ENCODE measurements at regions not wholly inside any gene's neighbourhood (a gene's known extent, or its start where the extent isn't known, plus 50 kb on each side); places are given as distances from the start of the nearest gene placed in this dataset.
"Not testable (repeated sequence)": the region's sequence is repeated elsewhere in the genome, so short reads cannot be mapped to it uniquely, and the experiment has no call there.

DNA sequence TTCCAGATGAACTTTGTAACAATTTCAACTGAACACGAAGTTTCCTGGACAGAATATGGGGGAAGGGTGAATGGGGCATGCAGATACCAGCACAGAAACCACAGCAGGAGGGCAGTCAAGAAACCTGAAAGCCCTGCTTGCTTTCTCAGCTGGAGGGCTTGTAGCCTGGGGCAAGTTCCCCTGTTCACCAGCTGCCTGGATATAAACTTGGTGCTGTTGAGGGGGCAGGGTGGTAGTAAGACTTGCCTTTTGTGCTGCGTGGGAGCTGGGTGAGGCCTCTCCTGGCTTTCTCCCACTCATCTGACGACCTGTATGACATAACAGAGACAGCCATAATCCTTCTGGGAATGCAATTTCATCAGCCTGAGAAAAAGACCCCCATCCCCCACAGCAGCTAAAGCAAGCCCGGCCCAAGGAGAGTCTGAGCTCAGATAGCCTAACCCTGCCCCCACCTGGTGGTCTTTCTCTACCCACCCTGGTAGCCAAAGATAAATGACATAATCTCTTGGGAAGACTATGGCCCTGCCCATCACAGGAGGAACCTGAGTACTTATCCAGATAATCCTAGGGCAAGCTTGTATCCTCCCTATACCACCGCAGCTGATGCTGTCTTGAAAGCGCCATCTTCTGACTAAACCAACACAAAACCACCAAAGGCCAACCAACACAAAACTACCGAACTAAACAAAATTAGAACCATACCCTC, 234.3 kb downstream of the LAS1L start:
- H2AFZ ChIP-seq (ENCODE audit: low read depth, low read length): no peak overlapping the region
- H3K4me1 ChIP-seq (ENCODE audit: control insufficient read depth, extremely low read depth, insufficient read depth, low read length): no peaks in the 10 kb centered on the region
- no peaks in the 10 kb centered on the region for H4K20me1 ChIP-seq (replicated peaks; ENCODE audit: control insufficient read depth, extremely low read depth, insufficient read depth, low read length)
- intact Hi-C loops (cut with micrococcal nuclease): no loop called here
- H3K9ac ChIP-seq (replicated peaks; ENCODE audit: extremely low read depth, insufficient read depth, low read length): no peak overlapping the region
- ChIA-PET POLR2A (no interaction called here), CTCF (no interaction called here)
- DNase-seq (ENCODE audit: low read depth, low spot score): no peak
- no peaks in the 10 kb centered on the region for H3K9me1 ChIP-seq (replicated peaks; ENCODE audit: control insufficient read depth, extremely low read depth, insufficient read depth, low read length)
- H3K27me3 ChIP-seq (ENCODE audit: control insufficient read depth in 2 of 2, insufficient read depth in 2 of 2, low read length in 2 of 2): no peaks in the 10 kb centered on the region
- H3K36me3 ChIP-seq (ENCODE audit: control insufficient read depth in 2 of 2, extremely low read depth in 1 of 2, insufficient read depth in 2 of 2, low read length in 2 of 2): no peaks in the 10 kb centered on the region
- BruUV-seq (replicated peaks): no TSS peak
- dilution Hi-C loops (cut with MboI; ENCODE audit: extremely low pct_ligation_motif_present, low sequenced_read_pairs): no loop called here
- FAIRE-seq: no peak
- TF ChIP-seq POLR2A (IDR thresholded peaks at IDR 0.05; ENCODE audit: low read depth, low read length) (no peak), POLR2AphosphoS5 (IDR thresholded peaks at IDR 0.05; ENCODE audit: insufficient read depth, low read depth, low read length) (no peak), MYC (IDR thresholded peaks at IDR 0.05; ENCODE audit: low read depth, low read length) (no peak), FOS (IDR thresholded peaks at IDR 0.05; ENCODE audit: borderline replicate concordance, insufficient read depth, low read length) (no peak), JUN (IDR thresholded peaks at IDR 0.05; ENCODE audit: borderline replicate concordance, insufficient read depth, insufficient read length, low read depth) (no peak), GATA2 (IDR thresholded peaks at IDR 0.05; ENCODE audit: insufficient read depth, insufficient read length, low read depth, low read length) (no peak), EZH2 (IDR thresholded peaks at IDR 0.05; ENCODE audit: borderline replicate concordance, low read depth, low read length, severe bottlenecking) (no peak)
- TF ChIP-seq, protein P1, sequence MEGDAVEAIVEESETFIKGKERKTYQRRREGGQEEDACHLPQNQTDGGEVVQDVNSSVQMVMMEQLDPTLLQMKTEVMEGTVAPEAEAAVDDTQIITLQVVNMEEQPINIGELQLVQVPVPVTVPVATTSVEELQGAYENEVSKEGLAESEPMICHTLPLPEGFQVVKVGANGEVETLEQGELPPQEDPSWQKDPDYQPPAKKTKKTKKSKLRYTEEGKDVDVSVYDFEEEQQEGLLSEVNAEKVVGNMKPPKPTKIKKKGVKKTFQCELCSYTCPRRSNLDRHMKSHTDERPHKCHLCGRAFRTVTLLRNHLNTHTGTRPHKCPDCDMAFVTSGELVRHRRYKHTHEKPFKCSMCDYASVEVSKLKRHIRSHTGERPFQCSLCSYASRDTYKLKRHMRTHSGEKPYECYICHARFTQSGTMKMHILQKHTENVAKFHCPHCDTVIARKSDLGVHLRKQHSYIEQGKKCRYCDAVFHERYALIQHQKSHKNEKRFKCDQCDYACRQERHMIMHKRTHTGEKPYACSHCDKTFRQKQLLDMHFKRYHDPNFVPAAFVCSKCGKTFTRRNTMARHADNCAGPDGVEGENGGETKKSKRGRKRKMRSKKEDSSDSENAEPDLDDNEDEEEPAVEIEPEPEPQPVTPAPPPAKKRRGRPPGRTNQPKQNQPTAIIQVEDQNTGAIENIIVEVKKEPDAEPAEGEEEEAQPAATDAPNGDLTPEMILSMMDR (IDR thresholded peaks at IDR 0.05; ENCODE audit: extremely low read depth in 1 of 2, insufficient read depth in 1 of 2, low read depth in 1 of 2, low read length in 2 of 2): no peak
- TF ChIP-seq, protein P2, sequence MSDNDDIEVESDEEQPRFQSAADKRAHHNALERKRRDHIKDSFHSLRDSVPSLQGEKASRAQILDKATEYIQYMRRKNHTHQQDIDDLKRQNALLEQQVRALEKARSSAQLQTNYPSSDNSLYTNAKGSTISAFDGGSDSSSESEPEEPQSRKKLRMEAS (IDR thresholded peaks at IDR 0.05; ENCODE audit: insufficient read depth, insufficient read length): no peak
- no peak overlapping the region for H3K27ac ChIP-seq (ENCODE audit: insufficient read depth, low read depth, low read length)
- no peaks in the 10 kb centered on the region for H3K9me3 ChIP-seq (replicated peaks; ENCODE audit: control insufficient read depth, insufficient read depth, low read length)
- no peak overlapping the region for H3K4me3 ChIP-seq (replicated peaks in 1 of 3; ENCODE audit: insufficient read depth in 1 of 3, low read depth in 1 of 3, low read length in 3 of 3)
- H3K4me2 ChIP-seq (ENCODE audit: insufficient read depth, low read length): no peak overlapping the region
- no peaks in the 10 kb centered on the region for H3K79me2 ChIP-seq (ENCODE audit: control insufficient read depth, insufficient read depth, low read length)

DNA sequence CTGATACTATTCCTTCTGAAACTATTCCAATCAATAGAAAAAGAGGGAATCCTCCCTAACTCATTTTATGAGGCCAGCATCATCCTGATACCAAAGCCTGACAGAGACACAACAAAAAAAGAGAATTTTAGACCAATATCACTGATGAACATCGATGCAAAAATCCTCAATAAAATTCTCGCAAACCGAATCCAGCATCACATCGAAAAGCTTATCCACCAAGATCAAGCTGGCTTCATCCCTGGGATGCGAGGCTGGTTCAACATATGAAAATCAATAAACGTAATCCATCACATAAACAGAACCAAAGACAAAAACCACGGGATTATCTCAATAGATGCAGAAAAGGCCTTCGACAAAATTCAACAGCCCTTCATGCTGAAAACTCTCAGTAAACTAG, 251.7 kb downstream of the LAS1L start:
- dilution Hi-C loops (cut with MboI; ENCODE audit: extremely low pct_ligation_motif_present, low sequenced_read_pairs); H2AFZ ChIP-seq (ENCODE audit: low read depth, low read length); H3K27ac ChIP-seq (ENCODE audit: insufficient read depth, low read depth, low read length); intact Hi-C loops (cut with micrococcal nuclease); H3K4me1 ChIP-seq (ENCODE audit: control insufficient read depth, extremely low read depth, insufficient read depth, low read length); H3K36me3 ChIP-seq (ENCODE audit: control insufficient read depth in 2 of 2, extremely low read depth in 1 of 2, insufficient read depth in 2 of 2, low read length in 2 of 2); H3K79me2 ChIP-seq (ENCODE audit: control insufficient read depth, insufficient read depth, low read length); H3K9me1 ChIP-seq (replicated peaks; ENCODE audit: control insufficient read depth, extremely low read depth, insufficient read depth, low read length); H3K4me3 ChIP-seq (replicated peaks in 1 of 3; ENCODE audit: insufficient read depth in 1 of 3, low read depth in 1 of 3, low read length in 3 of 3); DNase-seq (ENCODE audit: low read depth, low spot score); FAIRE-seq; H4K20me1 ChIP-seq (replicated peaks; ENCODE audit: control insufficient read depth, extremely low read depth, insufficient read depth, low read length); CTCF ChIA-PET; BruUV-seq (replicated peaks); H3K27me3 ChIP-seq (ENCODE audit: control insufficient read depth in 2 of 2, insufficient read depth in 2 of 2, low read length in 2 of 2); H3K9ac ChIP-seq (replicated peaks; ENCODE audit: extremely low read depth, insufficient read depth, low read length); H3K4me2 ChIP-seq (ENCODE audit: insufficient read depth, low read length); POLR2A ChIA-PET; H3K9me3 ChIP-seq (replicated peaks; ENCODE audit: control insufficient read depth, insufficient read depth, low read length): not testable (repeated sequence)

All from endothelial cell of umbilical vein (primary cell).